GM23338 (cell line): ENCODE measurements at regions not wholly inside any gene's neighbourhood (a gene's known extent, or its start where the extent isn't known, plus 50 kb on each side); places are given as distances from the start of the nearest gene placed in this dataset.

ENCODE experiments used
- ATAC-seq: fragments of 200-7000 bp; cut with Tn5 transposase; 3 replicates; pipeline ENCODE4 v1.9.1; 2020
- DNase-seq: peaks from one replicate; pipeline ENCODE4 v3.0.0-alpha.2; 2015; ENCODE audit warnings: low spot score
- H2AFZ ChIP-seq: fragments of 200-600 bp; sonication (generic); 2 replicates; pipeline ENCODE4 v1.8.0; 2016; ENCODE audit warnings: antibody characterized with exemption, mild to moderate bottlenecking, moderate library complexity
- H3F3A ChIP-seq: fragments of 200-600 bp; sonication (generic); replicated peaks from 2 replicates; pipeline ENCODE4 v1.8.0; 2017; ENCODE audit warnings: antibody characterized with exemption, mixed run types, low read depth
- H3K27ac ChIP-seq: fragments of 200-600 bp; sonication (generic); 2 replicates; pipeline ENCODE4 v1.6.1; 2016; ENCODE audit warnings: low read depth
- H3K27me3 ChIP-seq: fragments of 200-600 bp; sonication (generic); 2 replicates; pipeline ENCODE4 v1.8.0; 2016; ENCODE audit warnings: mild to moderate bottlenecking, mixed run types, moderate library complexity; ENCODE audit not compliant: insufficient read depth
- H3K36me3 ChIP-seq: fragments of 200-600 bp; sonication (generic); 2 replicates; pipeline ENCODE4 v1.8.0; 2016; ENCODE audit warnings: mild to moderate bottlenecking; ENCODE audit not compliant: insufficient read depth
- H3K4me1 ChIP-seq: fragments of 200-600 bp; sonication (generic); 2 replicates; pipeline ENCODE4 v1.8.0; 2016; ENCODE audit warnings: mild to moderate bottlenecking, moderate library complexity; ENCODE audit not compliant: insufficient read depth
- H3K4me2 ChIP-seq: fragments of 200-600 bp; sonication (generic); 2 replicates; pipeline ENCODE4 v1.7.1; 2017; ENCODE audit warnings: mixed run types
- H3K4me3 ChIP-seq: fragments of 200-600 bp; sonication (generic); 2 replicates; pipeline ENCODE4 v1.6.1; 2016; ENCODE audit warnings: mixed run types
- H3K79me2 ChIP-seq: fragments of 200-600 bp; sonication (generic); replicated peaks from 2 replicates; pipeline ENCODE4 v1.8.0; 2017; ENCODE audit warnings: mild to moderate bottlenecking; ENCODE audit not compliant: insufficient read depth
- H3K9me2 ChIP-seq: fragments of 200-600 bp; sonication (generic); 2 replicates; pipeline ENCODE4 v1.8.0; 2017; ENCODE audit not compliant: insufficient read depth
- H4K20me1 ChIP-seq: fragments of 200-600 bp; sonication (generic); replicated peaks from 2 replicates; pipeline ENCODE4 v1.8.0; 2017; ENCODE audit warnings: mild to moderate bottlenecking; ENCODE audit not compliant: insufficient read depth
- H3K27ac Mint-ChIP-seq: 2 replicates; pipeline ENCODE4 v1.8.0; 2020; ENCODE audit warnings: inconsistent platforms, mild to moderate bottlenecking, moderate library complexity, mixed read lengths
- H3K27me3 Mint-ChIP-seq: 3 replicates; pipeline ENCODE4 v1.8.0; 2022; ENCODE audit warnings: low read depth, mild to moderate bottlenecking, moderate library complexity, mixed read lengths, inconsistent platforms; ENCODE audit not compliant: insufficient read depth, poor library complexity
- H3K36me3 Mint-ChIP-seq: 3 replicates; pipeline ENCODE4 v1.8.0; 2021; ENCODE audit warnings: low read depth, mild to moderate bottlenecking, inconsistent platforms, moderate library complexity, mixed read lengths
- H3K4me1 Mint-ChIP-seq: 3 replicates; pipeline ENCODE4 v1.8.0; 2020; ENCODE audit warnings: mild to moderate bottlenecking, inconsistent platforms, mixed read lengths
- H3K4me3 Mint-ChIP-seq: 3 replicates; pipeline ENCODE4 v1.8.0; 2021; ENCODE audit warnings: moderate library complexity, mild to moderate bottlenecking, inconsistent platforms, mixed read lengths
- H3K9me3 Mint-ChIP-seq: 3 replicates; pipeline ENCODE4 v1.8.0; 2020; ENCODE audit warnings: moderate library complexity, mild to moderate bottlenecking, inconsistent platforms, mixed read lengths
- EZH2 ChIP-seq: fragments of 200-600 bp; sonication (generic); IDR thresholded peaks from one replicate; pipeline ENCODE4 v1.8.0; 2017; ENCODE audit warnings: antibody characterized with exemption, mild to moderate bottlenecking, low read depth; ENCODE audit not compliant: unreplicated experiment
- EZH2phosphoT487 ChIP-seq: fragments of 200-600 bp; sonication (generic); IDR thresholded peaks from one replicate; pipeline ENCODE4 v1.8.1; 2018; ENCODE audit warnings: antibody characterized with exemption; ENCODE audit not compliant: unreplicated experiment
- JUNB ChIP-seq: IDR thresholded peaks from one replicate; pipeline ENCODE4 v1.6.1; 2016; ENCODE audit warnings: antibody characterized with exemption; ENCODE audit not compliant: unreplicated experiment
- ZNF331 ChIP-seq: fragments of 250-450 bp; sonication (Bioruptor Pico); IDR thresholded peaks from 2 replicates; pipeline ENCODE4 v1.5.0; 2020; ENCODE audit warnings: low read depth, mild to moderate bottlenecking, moderate library complexity
- TF ChIP-seq, protein P1 (sequence below): fragments of 250-450 bp; sonication (Bioruptor Pico); IDR thresholded peaks from 2 replicates; pipeline ENCODE4 v1.5.0; 2020; ENCODE audit warnings: mild to moderate bottlenecking, moderate library complexity

DNA sequence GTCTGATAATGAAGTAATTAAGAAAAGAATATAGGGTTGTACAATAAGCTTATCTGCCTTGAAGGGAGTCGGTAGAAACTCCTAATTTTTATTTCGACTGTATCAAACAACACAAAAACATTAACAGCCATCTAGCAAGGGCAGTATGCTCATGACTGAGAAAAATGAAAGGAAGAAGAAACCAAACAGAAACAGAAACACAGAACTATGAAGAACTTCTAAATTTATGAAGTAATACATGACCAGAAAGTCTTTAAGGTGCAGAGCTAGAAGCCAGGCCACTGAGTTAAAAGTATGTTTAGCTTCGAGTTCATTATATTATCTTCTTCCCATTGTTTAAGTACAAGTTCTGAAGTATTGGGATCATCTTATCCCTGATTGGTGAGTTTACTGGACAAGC, 367.3 kb upstream of the C9orf72 start (continued):
- no peak for TF ChIP-seq JUNB
- TF ChIP-seq EZH2phosphoT487, result no peak
- TF ChIP-seq ZNF331 (CRISPR knock-in tag), result no peak
- TF ChIP-seq EZH2, result no peak

DNA sequence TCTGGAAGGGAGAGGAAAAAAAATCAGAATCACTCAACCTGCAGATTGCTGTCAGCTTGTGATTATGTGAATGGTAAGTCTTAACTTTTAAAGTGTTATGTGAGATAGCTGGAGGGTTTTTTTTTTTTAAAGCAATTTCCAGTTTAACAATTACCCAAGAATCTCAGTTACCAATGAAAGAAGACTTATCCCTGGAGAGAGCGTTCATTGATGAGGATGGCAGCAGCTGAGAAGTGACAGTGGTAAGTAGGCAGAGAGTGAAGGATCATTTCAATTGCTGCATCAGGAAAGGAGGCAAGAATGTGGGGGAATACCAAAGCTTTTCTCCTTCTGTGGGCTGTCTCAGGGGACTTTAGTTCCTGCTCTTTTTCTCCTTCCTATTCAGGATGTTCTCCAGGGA, 370.2 kb upstream of the C9orf72 start:
- H3K27me3 ChIP-seq, result no peaks in the 10 kb centered on the region
- no peaks in the 10 kb centered on the region for H3K9me3 Mint-ChIP-seq
- H3K4me1 Mint-ChIP-seq, result peaks cover 35% of the 10 kb centered on the region
- H3K4me1 ChIP-seq, result peaks cover 34% of the 10 kb centered on the region
- no peak overlapping the region for H3K27ac Mint-ChIP-seq
- H3K27me3 Mint-ChIP-seq, result no peaks in the 10 kb centered on the region
- no peak overlapping the region for H3K27ac ChIP-seq
- no peaks in the 10 kb centered on the region for H3K36me3 ChIP-seq
- H3K4me2 ChIP-seq, result peak overlapping the region; percentile 62
- peak; percentile 46 for DNase-seq
- no peak overlapping the region for H2AFZ ChIP-seq
- no peaks in the 10 kb centered on the region for H3K9me2 ChIP-seq
- no peak overlapping the region; the same call in 2 of the 3 replicates for H3K4me3 Mint-ChIP-seq
- H3F3A ChIP-seq, result no peaks in the 10 kb centered on the region
- H3K4me3 ChIP-seq, result no peak overlapping the region
- peak; percentile 78 for ATAC-seq
- H4K20me1 ChIP-seq, result no peaks in the 10 kb centered on the region
- no peaks in the 10 kb centered on the region for H3K36me3 Mint-ChIP-seq
- TF ChIP-seq, protein P1, sequence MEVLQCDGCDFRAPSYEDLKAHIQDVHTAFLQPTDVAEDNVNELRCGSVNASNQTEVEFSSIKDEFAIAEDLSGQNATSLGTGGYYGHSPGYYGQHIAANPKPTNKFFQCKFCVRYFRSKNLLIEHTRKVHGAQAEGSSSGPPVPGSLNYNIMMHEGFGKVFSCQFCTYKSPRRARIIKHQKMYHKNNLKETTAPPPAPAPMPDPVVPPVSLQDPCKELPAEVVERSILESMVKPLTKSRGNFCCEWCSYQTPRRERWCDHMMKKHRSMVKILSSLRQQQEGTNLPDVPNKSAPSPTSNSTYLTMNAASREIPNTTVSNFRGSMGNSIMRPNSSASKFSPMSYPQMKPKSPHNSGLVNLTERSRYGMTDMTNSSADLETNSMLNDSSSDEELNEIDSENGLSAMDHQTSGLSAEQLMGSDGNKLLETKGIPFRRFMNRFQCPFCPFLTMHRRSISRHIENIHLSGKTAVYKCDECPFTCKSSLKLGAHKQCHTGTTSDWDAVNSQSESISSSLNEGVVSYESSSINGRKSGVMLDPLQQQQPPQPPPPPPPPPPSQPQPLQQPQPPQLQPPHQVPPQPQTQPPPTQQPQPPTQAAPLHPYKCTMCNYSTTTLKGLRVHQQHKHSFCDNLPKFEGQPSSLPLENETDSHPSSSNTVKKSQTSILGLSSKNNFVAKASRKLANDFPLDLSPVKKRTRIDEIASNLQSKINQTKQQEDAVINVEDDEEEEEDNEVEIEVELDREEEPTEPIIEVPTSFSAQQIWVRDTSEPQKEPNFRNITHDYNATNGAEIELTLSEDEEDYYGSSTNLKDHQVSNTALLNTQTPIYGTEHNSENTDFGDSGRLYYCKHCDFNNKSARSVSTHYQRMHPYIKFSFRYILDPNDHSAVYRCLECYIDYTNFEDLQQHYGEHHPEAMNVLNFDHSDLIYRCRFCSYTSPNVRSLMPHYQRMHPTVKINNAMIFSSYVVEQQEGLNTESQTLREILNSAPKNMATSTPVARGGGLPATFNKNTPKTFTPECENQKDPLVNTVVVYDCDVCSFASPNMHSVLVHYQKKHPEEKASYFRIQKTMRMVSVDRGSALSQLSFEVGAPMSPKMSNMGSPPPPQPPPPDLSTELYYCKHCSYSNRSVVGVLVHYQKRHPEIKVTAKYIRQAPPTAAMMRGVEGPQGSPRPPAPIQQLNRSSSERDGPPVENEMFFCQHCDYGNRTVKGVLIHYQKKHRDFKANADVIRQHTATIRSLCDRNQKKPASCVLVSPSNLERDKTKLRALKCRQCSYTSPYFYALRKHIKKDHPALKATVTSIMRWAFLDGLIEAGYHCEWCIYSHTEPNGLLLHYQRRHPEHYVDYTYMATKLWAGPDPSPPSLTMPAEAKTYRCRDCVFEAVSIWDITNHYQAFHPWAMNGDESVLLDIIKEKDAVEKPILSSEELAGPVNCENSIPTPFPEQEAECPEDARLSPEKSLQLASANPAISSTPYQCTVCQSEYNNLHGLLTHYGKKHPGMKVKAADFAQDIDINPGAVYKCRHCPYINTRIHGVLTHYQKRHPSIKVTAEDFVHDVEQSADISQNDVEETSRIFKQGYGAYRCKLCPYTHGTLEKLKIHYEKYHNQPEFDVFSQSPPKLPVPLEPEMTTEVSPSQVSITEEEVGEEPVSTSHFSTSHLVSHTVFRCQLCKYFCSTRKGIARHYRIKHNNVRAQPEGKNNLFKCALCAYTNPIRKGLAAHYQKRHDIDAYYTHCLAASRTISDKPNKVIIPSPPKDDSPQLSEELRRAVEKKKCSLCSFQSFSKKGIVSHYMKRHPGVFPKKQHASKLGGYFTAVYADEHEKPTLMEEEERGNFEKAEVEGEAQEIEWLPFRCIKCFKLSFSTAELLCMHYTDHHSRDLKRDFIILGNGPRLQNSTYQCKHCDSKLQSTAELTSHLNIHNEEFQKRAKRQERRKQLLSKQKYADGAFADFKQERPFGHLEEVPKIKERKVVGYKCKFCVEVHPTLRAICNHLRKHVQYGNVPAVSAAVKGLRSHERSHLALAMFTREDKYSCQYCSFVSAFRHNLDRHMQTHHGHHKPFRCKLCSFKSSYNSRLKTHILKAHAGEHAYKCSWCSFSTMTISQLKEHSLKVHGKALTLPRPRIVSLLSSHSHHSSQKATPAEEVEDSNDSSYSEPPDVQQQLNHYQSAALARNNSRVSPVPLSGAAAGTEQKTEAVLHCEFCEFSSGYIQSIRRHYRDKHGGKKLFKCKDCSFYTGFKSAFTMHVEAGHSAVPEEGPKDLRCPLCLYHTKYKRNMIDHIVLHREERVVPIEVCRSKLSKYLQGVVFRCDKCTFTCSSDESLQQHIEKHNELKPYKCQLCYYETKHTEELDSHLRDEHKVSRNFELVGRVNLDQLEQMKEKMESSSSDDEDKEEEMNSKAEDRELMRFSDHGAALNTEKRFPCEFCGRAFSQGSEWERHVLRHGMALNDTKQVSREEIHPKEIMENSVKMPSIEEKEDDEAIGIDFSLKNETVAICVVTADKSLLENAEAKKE, result 0 out of 2 replicates have a peak, but pooled peaks have one; percentile 14
- TF ChIP-seq EZH2, result no peak
- H3K79me2 ChIP-seq, result no peaks in the 10 kb centered on the region
